Jurkat, Clone E6-1 (cell line): ENCODE measurements at regions not wholly inside any gene's neighbourhood (a gene's known extent, or its start where the extent isn't known, plus 50 kb on each side); places are given as distances from the start of the nearest gene placed in this dataset.
A peak's percentile ranks its signal among the peaks of the same experiment; 100 is the strongest.

ENCODE experiments used
- DNase-seq: peaks from one replicate; pipeline ENCODE4 v3.0.0-alpha.2; 2011; ENCODE audit warnings: low read depth, low spot score
- H3K4me3 ChIP-seq: 2 replicates; pipeline ENCODE4 v1.5.1; 2011; ENCODE audit warnings: mild to moderate bottlenecking, low read length, control low read depth, moderate library complexity

DNA sequence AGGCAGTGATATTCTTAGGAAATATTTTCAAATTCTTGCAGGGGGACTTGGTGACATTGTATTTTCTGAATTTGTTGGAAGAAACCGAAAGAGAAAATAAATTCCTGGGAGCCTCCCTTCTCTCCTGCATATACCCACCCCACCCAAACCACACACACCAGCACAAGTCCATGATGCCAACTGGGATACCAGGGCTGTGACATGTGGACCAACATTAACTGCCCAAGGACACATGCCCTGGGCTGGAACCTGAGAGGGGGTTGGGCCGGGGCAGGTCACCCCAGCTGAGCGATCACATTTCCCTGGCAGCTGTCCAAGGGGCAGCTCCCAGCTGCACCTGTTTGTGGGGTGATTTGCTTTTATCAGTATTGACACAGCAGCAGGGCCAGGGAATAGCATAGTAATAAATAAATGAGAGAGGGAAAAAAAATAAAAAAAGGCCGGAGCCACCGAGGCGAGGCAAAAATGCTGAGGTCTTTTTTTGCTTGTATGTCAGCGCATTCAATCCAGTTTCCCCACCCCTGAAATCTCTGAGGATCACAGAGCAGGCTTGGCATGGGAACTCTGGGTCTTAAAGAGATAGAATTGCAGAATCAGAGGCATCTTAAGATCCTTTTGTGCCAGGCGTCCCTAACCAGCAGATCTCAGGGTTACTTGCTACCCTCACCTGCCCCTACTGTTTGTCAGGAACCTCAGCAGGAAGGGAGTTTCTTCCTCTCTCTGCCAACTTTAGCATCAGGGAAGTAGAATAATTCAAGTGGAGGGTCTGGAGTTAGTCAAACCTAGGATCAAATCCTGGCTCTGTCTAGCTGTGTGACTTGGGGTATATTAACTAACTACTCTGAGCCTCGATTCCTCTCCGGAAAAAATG, 66.5 kb upstream of the PIM1 start:
- peak overlapping the region; percentile 41 for H3K4me3 ChIP-seq
- no peak for DNase-seq

GRCh38 chr6:37104824-37105147, 65.2 kb upstream of the PIM1 start:
- DNase-seq, result no peak
- no peak overlapping the region for H3K4me3 ChIP-seq

DNA sequence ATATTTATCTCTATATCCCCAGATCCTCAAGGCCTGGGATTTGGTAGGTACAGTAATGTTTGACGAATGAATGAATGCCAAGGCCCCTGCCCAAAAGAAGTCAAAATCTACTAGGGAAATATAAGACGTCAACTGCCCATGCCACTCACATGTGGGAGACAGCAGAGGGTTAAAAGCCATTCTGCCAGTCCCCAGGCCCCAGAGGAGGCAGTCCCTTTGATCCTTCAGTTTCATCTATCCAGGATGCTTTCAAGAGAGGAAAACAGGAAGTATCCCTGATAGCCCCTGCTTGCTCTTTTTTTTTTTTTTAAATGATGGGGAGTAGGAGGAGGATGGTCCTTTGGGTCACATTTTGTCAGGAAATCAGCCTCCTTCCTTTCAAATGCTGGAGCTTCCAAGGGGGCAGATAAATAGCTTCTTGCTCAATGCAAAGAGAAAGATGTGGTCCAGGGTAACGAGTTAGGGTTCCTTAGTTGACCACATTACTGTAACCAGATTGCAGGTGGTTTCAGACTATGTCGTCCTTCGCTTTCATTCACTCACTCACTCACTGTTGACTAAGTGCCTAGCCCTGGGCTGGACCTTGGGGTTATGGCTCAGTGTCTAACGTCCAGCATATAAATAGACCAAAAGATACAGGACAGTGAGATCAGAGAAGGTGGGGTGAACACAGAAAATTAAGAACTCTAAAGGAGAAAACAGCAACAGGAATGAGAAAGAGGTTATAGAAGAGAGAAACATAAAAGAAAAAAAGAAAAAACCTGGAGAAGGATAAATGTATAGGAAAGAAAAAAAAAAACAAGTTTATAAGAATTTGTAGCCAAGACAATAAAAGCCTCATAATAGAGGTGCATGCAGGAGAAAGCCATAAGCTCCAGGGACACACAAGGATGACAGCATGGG, 64.6 kb upstream of the PIM1 start:
- no peak overlapping the region for H3K4me3 ChIP-seq
- peak; percentile 11 for DNase-seq

GRCh38 chr6:37106051-37106363, 63.9 kb upstream of the PIM1 start:
- no peak for DNase-seq
- H3K4me3 ChIP-seq, result no peak overlapping the region

- DNase-seq, result no peak
- no peak overlapping the region for H3K4me3 ChIP-seq
Observed at GRCh38 chr6:37106554-37106953, 63.4 kb upstream of the PIM1 start.

DNA sequence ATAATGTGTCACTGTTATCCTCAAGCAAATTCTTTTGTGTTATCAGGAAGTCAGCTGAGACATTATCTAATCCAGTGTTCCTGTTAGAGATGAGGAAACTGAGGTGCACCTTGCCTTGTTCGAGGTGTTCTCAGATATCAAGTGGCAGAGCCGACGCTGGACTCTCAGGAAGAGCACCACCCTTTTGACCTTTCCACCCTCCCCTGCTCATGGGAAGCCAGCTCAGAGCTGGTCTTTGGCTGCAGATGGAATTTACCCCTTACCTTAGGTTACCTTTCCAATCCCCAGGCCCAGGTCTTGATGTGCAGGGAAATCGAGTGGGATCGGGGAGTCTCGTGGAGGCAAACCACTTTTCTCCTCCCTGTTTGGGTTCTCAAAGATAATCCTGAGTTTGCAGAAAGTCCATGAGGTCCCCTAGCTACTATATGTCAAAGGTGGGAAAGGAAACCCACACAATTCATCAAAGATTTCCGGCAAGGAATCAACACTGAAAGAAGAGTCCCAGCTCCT, 62.9 kb upstream of the PIM1 start:
- DNase-seq, result peak; percentile 16
- H3K4me3 ChIP-seq, result no peak overlapping the region

- no peak for DNase-seq
- no peak overlapping the region for H3K4me3 ChIP-seq
Observed at GRCh38 chr6:37109714-37110499, 60.0 kb upstream of the PIM1 start.

DNA sequence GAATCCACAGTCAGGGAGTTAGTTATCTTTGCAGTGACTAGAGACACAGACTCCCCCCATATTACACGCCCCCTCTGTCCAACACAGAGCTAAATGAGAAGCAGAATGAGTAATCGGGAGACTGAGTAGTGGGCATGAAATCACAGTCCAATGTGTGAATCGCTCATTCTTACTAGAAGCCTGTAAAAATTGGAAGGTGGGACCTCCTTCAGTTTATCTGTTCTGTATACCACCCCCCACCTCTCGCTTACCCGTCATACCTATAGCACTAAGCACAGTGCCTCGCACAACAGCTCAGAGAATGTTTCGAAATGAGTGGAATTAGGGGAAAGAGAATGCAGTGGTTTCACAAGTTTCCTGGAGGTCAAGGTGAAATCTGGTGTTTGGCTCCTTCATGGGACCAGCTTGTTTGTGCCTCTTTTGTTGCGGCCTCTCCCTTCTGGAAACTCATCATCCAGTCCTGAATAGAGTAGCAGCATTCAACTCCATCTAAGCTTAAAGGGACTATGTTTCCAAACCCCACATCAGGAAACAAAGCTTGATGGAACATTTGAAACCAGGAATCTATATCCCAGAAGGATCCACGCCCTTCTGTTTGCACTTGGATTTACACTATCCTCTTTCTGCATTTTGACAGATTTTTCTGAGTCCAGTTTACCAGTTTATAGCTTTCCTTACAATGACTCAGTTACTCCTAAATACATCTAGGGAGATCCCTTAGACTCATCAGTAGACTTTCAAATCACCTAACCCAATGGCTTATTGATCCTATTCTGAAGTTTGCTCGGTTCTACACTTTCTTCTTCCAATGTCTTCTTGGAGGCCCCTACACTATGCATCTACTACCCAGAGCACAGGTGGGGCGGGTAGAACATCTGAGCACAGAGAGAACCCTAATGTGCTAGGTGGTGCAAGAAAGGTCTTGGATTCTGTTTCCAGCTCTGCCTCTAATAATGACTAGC, 59.2 kb upstream of the PIM1 start:
- DNase-seq, result no peak
- H3K4me3 ChIP-seq, result no peak overlapping the region

DNA sequence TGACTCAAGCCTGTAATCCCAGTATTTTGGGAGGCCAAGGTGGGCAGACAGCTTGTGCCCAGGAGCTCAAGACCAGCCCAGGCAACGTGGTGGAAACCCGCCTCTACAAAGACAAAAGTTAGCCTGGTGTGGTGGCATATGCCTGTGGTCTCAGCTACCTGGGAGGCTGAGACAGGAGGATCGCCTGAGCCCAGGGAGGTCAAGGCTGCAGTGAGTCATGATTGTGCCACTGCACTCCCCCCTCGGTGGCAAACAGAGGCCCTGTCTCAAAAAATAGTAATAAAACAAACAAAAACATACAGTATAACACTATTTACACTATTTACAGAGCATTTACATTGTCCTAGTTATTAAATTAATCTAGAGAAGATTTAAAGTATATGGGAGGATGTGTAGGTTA, 56.0 kb upstream of the PIM1 start:
- DNase-seq, result no peak
- H3K4me3 ChIP-seq, result no peak overlapping the region

- no peak for DNase-seq
Observed at GRCh38 chr6:37114612-37115011, 55.3 kb upstream of the PIM1 start.

GRCh38 chr6:37115236-37115895, 54.6 kb upstream of the PIM1 start:
- DNase-seq, result no peak
- no peak overlapping the region for H3K4me3 ChIP-seq

More at GRCh38 chr6:37114612-37115011, 55.3 kb upstream of the PIM1 start:
- H3K4me3 ChIP-seq, result no peak overlapping the region

DNA sequence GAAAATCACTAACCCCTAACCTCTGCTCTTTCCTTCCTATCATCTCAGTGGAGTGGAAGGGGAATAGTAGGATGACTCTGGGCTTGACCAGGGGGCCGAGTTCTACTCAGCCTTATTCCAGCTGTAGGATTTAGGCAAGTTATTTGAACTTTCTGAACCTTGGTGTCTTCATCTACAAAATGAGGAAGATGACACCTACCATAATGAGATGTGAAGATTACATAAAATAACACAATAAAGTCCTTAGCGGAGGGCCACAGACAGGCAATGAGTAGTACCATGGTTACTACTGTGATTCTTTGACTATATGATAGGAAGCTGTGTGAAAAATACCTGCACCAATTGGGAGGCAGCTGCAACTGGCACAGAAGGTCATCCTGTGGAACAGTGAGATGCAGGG, 53.6 kb upstream of the PIM1 start:
- no peak overlapping the region for H3K4me3 ChIP-seq
- DNase-seq, result no peak

- H3K4me3 ChIP-seq, result no peak overlapping the region
- no peak for DNase-seq
Observed at GRCh38 chr6:37119387-37119886, 50.5 kb upstream of the PIM1 start.
